COLO668 (cell line): ENCODE measurements at regions not wholly inside any gene's neighbourhood (a gene's known extent, or its start where the extent isn't known, plus 50 kb on each side); places are given as distances from the start of the nearest gene placed in this dataset.
"Not testable (repeated sequence)": the region's sequence is repeated elsewhere in the genome, so short reads cannot be mapped to it uniquely, and the experiment has no call there.

ENCODE experiments used
- DNase-seq: peaks from one replicate; lab custom pipeline; 2025; ENCODE audit not compliant: unreplicated experiment; lab: John Stamatoyannopoulos, UW

DNA sequence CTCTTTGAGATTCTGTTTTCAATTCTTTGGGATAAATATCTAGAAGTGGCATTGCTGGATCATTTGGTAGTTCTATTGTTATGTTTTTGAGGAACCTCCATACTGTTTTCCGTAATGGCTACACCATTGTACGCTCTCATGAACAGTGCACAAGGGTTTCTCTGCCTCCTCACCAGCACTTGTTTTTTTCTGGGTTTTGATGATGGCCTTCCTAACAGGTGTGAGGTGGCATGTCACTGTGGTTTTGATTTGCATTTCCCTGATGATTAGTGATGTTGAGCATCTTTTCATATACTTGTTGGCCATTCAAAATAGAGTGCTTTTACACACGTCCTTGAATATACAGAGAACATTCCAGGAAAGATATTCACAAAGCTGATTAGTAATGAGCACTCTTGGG is 86.8 kb upstream of the ADORA2B start:
- DNase-seq, result not testable (repeated sequence)

DNA sequence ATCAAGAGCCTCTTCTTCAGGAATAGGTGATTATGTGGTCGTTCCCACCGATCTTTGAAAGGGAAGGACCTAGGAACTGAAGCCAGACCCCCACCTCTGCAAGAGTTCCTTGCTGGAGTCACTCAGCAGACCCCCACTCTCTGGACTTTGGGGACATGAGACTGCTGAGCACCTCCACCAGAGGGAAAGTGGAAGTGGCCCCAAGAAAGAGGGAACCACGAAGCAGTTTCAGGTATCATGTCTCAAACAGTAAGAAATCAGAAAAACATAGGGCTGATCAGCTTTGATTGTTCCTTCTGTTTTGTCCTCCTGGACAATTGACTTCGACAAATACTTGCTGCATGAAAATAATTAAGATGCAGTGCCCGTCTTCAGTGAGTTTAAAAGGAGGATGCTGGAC is 84.2 kb upstream of the ADORA2B start:
- not testable (repeated sequence) for DNase-seq

DNA sequence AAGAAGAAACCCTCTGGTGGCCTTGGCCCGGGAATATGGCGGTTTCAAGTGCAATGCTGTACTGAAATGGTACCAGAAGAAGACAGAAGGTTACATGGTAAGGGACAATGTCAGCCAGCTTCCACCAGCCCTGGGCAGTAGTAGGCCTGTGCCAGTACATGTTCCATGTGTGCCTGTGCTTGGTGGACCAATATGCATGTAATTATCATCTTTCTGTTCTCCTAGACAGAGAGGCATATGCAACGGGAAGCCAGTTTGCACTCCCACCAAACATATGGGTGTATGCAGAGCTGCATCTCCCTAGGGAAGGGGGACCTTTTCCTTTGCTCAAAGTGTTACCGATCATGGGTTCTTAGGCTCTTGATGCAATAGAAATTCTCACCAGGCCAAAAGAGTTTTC is 80.9 kb upstream of the ADORA2B start:
- DNase-seq, result not testable (repeated sequence)

DNA sequence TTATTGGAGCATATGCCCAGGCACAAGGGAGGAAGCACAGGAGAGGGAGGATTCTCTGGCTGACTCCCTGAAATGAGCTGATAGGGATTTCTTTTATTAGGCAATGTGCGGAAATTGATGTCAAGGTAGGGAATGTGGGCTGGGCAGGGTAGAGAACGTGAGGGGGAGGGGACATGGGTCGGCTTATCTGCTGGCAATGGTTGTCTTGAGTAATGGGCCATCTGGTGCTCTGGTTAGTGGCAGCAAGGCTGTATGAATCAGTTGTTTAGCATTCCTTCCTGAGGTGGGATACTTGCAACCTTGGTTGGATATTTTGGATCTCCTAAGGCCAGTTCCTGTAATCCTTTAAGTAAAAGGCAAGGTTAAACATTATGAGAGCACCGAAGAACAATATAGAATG is 80.5 kb upstream of the ADORA2B start:
- not testable (repeated sequence) for DNase-seq

DNA sequence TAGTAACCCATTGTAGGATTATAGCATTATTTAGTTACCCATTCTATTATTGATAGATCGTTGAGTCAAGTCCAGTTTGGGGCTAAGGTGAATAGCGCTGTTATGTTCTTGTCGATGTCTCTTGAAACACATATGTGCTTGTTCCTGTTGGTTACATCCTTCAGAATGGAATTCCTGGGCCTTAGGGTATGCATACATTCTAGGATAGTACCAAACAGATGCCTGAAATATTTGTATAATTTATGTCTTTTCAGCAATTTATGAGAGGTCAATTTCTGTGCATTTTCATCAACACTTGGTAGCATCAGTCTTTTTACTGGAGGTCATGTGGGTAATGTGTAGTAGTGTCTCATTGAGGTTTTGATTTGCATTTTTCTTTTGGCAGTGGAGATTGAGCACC is 78.9 kb upstream of the ADORA2B start:
- DNase-seq, result not testable (repeated sequence)

DNA sequence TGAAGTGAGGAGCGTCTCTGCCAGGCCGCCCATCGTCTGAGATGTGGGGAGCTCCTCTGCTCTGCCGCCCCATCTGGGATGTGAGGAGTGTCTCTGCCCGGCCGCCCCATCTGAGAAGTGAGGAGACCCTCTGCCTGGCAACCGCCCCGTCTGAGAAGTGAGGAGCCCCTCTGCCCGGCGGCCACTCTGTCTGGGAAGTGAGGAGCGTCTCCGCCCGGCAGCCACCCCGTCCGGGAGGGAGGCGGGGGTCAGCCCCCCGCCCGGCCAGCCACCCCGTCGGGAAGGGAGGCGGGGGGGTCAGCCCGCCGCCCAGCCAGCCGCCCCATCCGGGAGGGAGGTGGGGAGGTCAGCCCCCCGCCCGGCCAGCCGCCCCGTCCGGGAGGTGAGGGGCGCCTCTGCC is 77.6 kb upstream of the ADORA2B start:
- not testable (repeated sequence) for DNase-seq

DNA sequence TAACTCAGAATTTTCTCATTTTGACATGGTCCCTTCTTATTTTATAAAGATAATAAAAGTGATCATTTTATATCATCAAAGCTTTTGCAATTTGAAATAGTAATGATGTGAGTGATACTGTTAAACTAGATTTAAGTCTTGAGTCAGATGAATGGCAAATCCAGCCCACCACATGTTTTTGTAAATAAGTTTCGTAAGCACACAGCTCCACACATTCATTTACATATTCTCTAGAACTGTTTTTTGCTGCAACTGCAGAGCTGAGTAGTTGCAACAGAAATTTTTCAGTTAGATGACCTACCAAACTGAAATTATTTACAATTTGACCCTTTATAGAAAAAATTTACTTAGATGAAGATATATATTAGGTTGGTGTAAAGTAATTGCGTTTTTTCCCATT is 75.1 kb upstream of the ADORA2B start:
- not testable (repeated sequence) for DNase-seq

DNA sequence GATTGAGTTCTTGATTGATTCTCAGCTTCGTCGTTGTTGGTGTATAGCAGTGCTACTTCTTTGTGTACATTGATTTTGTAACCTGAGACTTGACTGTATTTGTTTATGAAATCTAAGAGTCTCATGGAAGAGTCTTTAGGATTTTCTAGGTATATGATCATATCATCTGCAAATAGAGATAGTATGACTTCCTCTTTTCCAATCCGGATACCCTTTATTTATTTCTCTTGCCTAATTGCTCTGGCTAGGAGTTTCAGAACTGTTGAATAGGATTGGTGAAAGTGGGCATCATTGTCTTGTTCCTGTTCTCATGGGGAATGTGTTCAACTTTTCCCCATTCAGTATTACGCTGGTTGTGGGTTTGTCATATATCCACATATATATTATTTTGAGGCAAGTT is 72.3 kb upstream of the ADORA2B start:
- not testable (repeated sequence) for DNase-seq

DNA sequence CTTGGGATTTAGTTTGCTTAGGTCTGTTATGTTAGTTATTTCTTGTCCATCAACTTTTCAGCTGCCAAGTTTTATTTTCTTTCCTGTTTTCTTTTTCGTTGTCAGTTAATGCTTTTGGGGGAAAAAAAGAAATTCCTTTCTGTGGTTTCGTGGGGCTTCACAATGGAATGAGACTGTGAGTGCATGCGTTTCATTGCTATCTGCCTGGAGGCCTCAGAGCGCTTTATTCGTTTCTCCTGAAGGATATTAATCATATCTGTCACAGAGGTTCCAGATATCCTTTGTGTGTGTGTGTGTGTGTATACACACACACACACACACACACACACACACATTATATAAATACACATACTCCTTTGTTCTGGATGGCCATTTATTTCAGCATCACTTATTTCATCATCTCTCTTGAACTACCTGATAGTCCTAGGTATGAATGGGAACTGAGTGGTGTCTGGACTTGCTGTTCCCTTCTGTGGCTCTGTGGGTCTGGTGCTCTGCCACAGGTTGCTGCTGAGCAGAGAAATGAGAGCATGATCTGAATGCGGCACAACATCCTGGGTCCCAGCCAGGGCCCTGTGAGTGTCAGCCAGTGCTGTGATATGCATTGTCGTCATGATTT is 66.9 kb upstream of the ADORA2B start:
- not testable (repeated sequence) for DNase-seq

DNA sequence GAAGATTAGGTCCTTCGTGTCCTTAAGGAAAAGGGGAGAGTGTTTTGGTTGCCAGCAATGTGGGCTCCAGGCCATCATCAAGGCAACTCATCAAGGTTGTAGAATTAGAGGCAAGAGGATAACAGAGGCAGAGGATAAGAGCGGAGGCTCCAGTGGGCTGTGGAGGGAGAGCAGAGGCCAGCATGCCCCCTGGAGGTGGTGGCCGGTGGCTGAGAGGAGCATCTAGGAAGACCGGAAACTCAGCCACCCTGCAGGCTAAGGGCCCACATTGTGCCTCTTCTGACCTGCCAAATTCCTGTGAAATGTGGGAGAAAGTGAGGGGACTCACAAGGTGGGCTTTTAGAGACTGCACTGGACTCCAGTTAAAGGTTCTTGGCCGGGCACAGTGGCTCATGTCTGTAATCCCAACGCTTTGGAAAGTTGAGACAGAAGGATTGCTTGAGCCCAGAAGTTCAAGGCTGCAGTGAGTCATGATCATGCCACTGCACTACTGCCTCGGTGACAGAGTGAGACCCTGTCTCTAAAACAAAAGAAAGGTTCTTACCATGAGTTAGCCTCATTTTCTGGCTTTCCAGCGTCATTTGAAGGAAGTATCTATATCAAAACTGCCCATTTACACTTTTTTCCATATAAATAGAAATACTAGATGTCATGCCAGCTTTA is 62.7 kb upstream of the ADORA2B start:
- DNase-seq, result no peak

DNA sequence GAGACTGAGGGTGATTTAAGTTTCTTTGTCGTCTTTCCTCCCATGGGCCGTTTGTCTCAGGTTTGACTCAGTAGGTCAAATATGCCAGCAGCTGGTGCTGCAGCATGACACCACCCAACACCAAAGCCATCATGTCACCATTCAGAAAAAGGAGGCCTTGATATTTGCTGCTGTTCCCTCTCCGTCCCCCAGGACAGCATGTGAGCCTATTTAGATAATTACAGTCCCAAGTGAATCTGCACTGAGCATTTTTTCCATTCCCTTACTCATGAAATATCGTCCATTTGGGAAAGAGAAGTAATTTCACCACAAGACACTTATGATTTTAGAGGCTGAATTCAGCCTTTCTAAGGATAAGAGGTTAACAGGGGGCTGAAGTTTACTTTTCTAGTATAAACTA is 62.2 kb upstream of the ADORA2B start:
- no peak for DNase-seq

DNA sequence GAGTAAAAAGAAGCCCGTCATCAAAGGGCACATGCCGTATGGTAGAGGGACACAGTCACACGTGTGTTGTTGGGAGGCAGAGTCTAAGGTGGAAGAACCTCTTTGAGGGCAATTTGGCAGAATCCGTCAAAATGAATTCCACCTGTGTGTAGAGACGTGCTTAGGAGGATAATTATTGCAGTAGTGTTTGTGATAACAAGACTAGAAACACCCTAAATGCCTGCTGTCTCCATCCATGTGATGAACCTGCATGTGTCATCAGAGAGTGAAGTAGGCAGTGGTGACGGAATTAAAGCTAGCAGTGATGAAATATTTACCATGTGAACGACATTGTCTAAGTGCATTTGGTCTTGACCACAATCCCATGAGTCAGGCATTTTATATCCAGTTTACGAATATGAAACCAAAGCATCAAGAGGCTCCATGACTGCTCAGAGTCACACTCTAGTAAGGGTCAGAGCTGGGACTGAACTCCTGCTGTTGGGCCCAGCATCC is 61.3 kb upstream of the ADORA2B start:
- DNase-seq, result no peak

DNA sequence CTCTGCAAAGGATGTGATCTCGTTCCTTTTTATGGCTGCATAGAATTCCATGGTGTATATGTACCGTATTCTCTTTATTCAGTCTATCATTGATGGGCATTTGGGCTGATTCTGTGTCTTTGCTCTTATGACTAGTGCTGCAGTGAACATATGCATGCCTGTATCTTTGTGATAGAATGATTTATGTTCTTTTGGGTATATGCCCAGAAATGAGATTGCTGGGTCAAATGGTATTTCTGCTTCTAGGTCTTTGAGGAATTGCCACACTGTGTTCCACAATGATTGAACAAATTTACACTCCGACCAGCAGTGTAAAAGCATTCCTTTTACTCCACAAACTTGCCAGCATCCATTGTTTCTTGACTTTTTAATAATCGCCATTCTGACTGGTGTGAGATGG is 60.2 kb upstream of the ADORA2B start:
- DNase-seq, result no peak

DNA sequence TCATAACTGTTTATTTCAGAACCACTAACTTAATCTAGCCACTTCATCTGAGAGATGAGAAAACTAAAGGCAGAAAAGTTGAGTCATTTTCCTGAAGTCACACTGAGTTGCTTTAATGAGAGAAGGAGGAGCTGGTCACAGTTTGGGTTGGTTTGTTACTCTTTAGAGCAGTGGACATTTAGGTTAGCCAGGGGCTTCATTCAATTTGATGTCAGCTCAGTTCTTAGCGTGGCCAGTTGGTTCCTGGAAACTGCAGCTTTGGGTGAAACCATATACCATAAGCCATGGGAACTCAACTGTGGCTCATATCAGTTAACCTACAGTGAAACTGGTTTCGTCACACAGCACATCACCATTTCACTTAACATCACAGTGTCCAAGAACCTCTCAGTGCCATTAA is 59.2 kb upstream of the ADORA2B start:
- no peak for DNase-seq

DNA sequence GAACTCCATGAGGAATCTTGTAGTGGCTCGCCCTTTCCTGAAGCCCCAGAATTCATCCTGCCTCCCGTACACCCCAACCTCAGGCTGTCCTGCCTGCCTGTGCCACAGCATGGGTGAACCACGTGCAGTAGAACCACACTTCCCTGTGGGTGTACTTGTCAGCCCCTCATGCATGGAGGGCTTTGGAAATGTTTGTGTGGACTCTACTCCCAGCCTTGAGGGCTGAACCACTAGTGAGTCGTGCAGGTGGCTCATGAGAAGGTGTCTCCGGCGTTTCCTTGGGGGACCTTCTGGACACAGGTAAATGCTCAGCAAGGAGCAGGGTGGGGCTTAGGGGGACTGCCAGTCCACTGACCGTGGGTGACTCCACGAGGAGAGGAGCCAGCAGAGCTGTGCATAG is 58.7 kb upstream of the ADORA2B start:
- no peak for DNase-seq

DNA sequence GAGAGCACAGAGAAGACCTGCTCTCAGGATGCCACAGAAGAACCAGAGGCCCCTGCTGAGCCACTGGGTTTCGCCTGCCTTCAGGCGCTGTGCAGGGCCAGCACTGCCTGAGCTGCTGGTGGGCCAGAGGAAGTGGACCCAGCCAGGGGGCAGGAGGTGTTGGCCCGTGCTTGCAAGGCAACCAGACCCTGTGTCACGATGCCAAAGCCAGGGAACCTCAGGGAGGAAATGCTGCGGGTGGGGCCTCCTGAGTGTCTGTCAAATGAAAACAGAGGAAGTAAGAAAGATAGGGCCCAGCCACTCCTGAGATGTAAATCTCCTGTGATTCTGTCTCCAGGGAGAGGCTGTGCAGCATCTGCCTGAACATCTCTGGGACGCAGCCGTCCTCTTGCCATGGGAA is 58.1 kb upstream of the ADORA2B start:
- no peak for DNase-seq

DNA sequence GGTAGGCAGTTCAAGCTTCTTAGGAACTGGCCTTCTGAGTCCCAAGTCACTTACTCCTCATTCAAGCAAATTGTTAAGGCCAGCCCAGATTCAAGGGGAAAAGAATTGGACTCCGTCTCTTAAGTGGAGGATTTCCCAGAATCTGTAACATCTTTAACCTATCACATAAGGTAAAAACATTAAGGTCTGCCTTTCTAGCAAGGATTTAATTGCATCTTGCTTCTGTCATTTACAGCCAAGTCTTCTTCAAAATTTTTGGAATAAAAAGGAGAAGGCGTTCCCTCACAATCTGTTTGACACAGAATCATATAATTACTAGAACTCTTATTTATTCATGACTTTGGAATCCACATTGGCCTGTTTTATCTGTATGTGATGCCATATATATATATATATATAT is 56.5 kb upstream of the ADORA2B start:
- no peak for DNase-seq

DNA sequence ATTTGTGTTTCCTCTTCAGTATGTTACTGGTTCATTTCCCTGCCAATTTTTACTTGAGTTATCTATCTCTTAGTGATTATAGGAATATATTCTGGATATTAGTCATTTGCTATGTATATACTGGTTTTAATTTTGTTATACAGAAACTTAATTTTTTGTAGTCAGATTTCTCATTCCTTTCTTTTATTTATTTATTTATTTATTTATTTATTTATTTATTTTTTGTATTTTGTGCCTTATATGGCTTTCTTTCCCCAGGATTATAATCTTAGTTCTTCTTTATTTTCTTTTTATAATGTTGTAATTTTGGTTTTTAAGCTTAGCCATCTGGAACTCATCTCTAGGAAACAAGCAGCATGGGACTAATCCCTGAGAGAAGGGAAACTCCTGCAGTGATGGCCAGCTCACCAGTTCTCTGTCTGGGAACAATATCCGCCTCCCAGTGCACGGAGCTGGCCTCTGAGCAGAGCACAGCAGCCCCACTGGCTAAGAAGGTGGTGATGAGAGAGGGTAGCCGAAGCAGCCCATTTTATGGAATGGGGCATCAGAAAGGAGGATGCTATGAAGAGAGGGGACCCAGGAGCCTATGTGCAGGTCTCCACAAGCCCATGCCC is 54.5 kb upstream of the ADORA2B start:
- no peak for DNase-seq

DNA sequence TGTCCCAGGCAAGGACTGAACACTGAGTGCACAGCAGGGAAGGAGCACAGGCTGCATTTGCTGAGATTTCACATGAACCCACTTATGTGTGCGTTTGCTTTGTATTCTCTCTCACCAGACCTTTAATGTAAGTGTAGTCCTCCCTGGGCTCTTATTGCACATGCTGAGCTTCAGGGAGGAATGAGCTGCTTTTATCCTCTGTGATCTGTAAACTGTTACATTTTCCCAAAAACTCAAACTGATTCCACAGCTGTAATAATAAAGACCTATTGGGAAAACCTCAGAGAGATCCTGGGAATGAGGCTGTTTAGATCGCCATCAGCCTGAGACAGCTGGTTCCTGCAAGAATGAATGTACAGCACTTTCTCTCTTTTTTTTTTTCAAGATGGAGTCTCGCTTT is 53.6 kb upstream of the ADORA2B start:
- DNase-seq, result no peak

DNA sequence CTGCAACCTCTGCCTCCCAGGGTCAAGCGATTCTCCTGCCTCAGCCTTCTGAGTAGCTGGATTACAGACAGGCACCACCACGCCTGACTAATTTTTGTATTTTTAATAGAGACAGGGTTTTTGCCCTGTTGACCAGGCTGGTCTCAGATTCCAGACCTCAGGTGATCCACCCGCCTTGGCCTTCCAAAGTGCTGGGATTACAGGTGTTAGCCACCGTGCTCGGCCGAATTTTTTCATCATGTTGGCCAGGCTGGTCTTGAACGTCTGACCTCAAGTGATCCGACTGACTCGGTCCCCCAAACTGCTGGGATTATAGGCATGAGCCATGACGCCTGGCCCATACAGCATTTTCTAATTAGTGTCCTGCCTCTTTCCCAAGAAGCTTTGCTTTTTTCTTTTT is 52.7 kb upstream of the ADORA2B start:
- DNase-seq, result no peak

DNA sequence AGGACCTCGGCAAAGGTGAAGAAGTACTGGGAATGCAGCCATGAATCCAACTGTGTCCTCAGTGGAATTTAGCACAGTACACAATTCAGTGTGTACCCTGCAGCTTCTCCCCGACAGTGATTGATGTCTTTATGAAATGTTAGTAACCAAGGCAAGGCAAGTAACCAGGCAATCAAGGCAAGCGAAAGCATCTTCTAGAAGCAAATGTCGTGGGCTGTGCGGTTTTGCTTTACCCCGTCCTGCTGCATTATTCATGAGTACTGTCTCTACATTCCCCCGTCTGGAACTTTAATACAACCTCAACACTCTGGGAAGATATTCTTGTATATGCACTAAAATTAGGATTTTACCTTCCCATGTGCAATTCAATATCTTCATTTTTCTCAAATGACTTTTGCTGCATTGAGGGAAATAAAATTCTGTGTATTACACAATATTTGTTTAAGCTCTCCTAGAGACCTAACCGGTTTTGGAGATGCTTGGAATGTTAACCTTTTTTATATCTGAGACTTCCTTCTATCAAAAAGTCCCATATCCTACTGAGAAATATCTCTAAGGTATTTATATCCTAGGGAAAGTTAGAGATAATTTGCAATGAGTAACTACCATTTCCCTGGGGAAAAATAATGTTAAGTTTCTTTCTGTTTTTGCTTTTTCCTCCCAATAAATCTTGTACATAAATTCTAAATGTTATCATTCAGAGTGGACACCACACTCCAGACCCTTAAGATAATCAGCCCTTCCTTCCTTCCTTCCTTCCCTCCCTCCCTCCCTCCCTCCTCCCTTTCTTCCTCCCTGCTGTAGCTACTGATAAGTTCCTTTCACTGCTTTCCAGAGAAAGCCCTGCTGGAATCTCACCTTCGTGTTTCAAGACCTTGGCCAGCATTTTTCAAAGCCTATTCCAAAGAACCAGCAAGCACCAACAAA is 51.9 kb upstream of the ADORA2B start:
- DNase-seq, result no peak
